SK-N-SH treated with all-trans-retinoic acid at 6 μM for 48 hours (cell line): ENCODE measurements at regions not wholly inside any gene's neighbourhood (a gene's known extent, or its start where the extent isn't known, plus 50 kb on each side); places are given as distances from the start of the nearest gene placed in this dataset.

Experiments used
- ATAC-seq: fragments of 200-7000 bp; cut with Tn5 transposase; 3 replicates; pipeline ENCODE4 v1.9.1; 2020; ENCODE audit warnings: mild to moderate bottlenecking, moderate library complexity
- ARNTL ChIP-seq: fragments of 450-650 bp; formaldehyde crosslinking; IDR thresholded peaks from 2 replicates; pipeline ENCODE4 v1.5.0; 2020; ENCODE audit warnings: low read depth, mild to moderate bottlenecking, moderate library complexity, borderline replicate concordance
- BACH2 ChIP-seq: fragments of 250-450 bp; sonication (Bioruptor Pico); IDR thresholded peaks from 2 replicates; pipeline ENCODE4 v1.9.0; 2021; ENCODE audit warnings: mild to moderate bottlenecking, borderline replicate concordance
- CSDC2 ChIP-seq: fragments of 250-450 bp; sonication (Bioruptor Pico); IDR thresholded peaks from 2 replicates; pipeline ENCODE4 v1.5.0; 2020; ENCODE audit warnings: mild to moderate bottlenecking, moderate library complexity
- GLIS3 ChIP-seq: fragments of 250-450 bp; sonication (Bioruptor Pico); IDR thresholded peaks from 2 replicates; pipeline ENCODE4 v1.5.0; 2020; ENCODE audit warnings: mild to moderate bottlenecking, moderate library complexity
- ISL1 ChIP-seq: fragments of 250-450 bp; sonication (Bioruptor Pico); IDR thresholded peaks from 2 replicates; pipeline ENCODE4 v2.1.2; 2022; ENCODE audit warnings: mild to moderate bottlenecking, moderate library complexity
- OSR1 ChIP-seq: fragments of 250-450 bp; sonication (Bioruptor Pico); IDR thresholded peaks from 2 replicates; pipeline ENCODE4 v1.8.0; 2022; ENCODE audit warnings: moderate library complexity, mild to moderate bottlenecking, inconsistent platforms
- PPARA ChIP-seq: fragments of 250-450 bp; sonication (Bioruptor Pico); IDR thresholded peaks from 2 replicates; pipeline ENCODE4 v1.5.0; 2020; ENCODE audit warnings: mild to moderate bottlenecking, borderline replicate concordance
- RARB ChIP-seq: fragments of 250-450 bp; sonication (Bioruptor Pico); IDR thresholded peaks from 2 replicates; pipeline ENCODE4 v1.8.0; 2021; ENCODE audit warnings: mild to moderate bottlenecking, moderate library complexity
- SNAI2 ChIP-seq: fragments of 250-450 bp; sonication (Bioruptor Pico); IDR thresholded peaks from 2 replicates; pipeline ENCODE4 v1.5.0; 2020; ENCODE audit warnings: mild to moderate bottlenecking, moderate library complexity
- TCF4 ChIP-seq: fragments of 250-450 bp; sonication (Bioruptor Pico); IDR thresholded peaks from 2 replicates; pipeline ENCODE4 v1.8.0; 2021; ENCODE audit warnings: mild to moderate bottlenecking, moderate library complexity, borderline replicate concordance
- TOX ChIP-seq: fragments of 250-450 bp; sonication (Bioruptor Pico); IDR thresholded peaks from 2 replicates; pipeline ENCODE4 v1.8.0; 2021; ENCODE audit warnings: mild to moderate bottlenecking, moderate library complexity, borderline replicate concordance
- ZC3H10 ChIP-seq: fragments of 250-450 bp; sonication (Bioruptor Pico); IDR thresholded peaks from 2 replicates; pipeline ENCODE4 v1.5.1; 2021; ENCODE audit warnings: mild to moderate bottlenecking, moderate library complexity
- ZFP3 ChIP-seq: fragments of 250-450 bp; sonication (Bioruptor Pico); IDR thresholded peaks from 2 replicates; pipeline ENCODE4 v1.5.0; 2020; ENCODE audit warnings: mild to moderate bottlenecking, moderate library complexity
- ZFP30 ChIP-seq: fragments of 450-650 bp; formaldehyde crosslinking; IDR thresholded peaks from 2 replicates; pipeline ENCODE4 v1.5.0; 2022; ENCODE audit warnings: mild to moderate bottlenecking, moderate library complexity
- ZNF565 ChIP-seq: fragments of 450-650 bp; formaldehyde crosslinking; conservative IDR thresholded peaks from 2 replicates; pipeline ENCODE4 v1.5.0; 2020; ENCODE audit warnings: low read depth, mild to moderate bottlenecking, moderate library complexity
- ZNF70 ChIP-seq: fragments of 450-650 bp; formaldehyde crosslinking; IDR thresholded peaks from 2 replicates; pipeline ENCODE4 v1.5.0; 2020; ENCODE audit warnings: mild to moderate bottlenecking, moderate library complexity
- TF ChIP-seq, protein P1 (sequence below): fragments of 250-450 bp; sonication (Bioruptor Pico); IDR thresholded peaks from 2 replicates; pipeline ENCODE4 v1.5.1; 2021; ENCODE audit warnings: mild to moderate bottlenecking, moderate library complexity
- TF ChIP-seq, protein P2 (sequence below): fragments of 250-450 bp; sonication (Bioruptor Pico); IDR thresholded peaks from 2 replicates; pipeline ENCODE4 v1.8.0; 2021; ENCODE audit warnings: low read depth, mild to moderate bottlenecking, moderate library complexity, borderline replicate concordance
- TF ChIP-seq, protein P3 (sequence below): fragments of 250-450 bp; sonication (Bioruptor Pico); IDR thresholded peaks from 2 replicates; pipeline ENCODE4 v1.8.0; 2020; ENCODE audit warnings: mild to moderate bottlenecking, moderate library complexity, borderline replicate concordance
- TF ChIP-seq, protein P4 (sequence below): fragments of 250-450 bp; sonication (Bioruptor Pico); IDR thresholded peaks from 2 replicates; pipeline ENCODE4 v1.5.1; 2020; ENCODE audit warnings: low read depth, mild to moderate bottlenecking, moderate library complexity
- TF ChIP-seq, protein P5 (sequence below): fragments of 250-450 bp; sonication (Bioruptor Pico); IDR thresholded peaks from 2 replicates; pipeline ENCODE4 v1.5.0; 2020; ENCODE audit warnings: mild to moderate bottlenecking, moderate library complexity

DNA sequence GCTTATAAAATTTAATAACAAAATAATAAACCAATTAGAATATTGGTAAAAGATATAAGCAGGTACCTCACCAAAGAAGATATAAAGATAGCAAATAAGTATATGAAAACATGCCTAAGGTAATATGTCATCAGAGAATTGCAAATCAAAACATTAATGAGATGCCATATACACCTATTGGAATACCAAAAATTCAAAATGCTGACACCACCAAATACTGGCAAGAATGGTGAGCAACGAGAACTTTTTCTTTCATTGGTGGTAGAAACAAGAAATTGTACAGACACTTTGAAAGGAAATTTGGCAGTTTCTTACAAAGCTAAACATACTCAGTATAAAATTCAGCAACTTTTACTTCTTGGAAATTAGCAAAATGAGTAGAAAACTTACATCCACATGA lies 346.9 kb upstream of the ROBO1 start:
- no peak for ATAC-seq
- no peak for TF ChIP-seq TOX (CRISPR knock-in tag)
- no peak for TF ChIP-seq SNAI2 (CRISPR knock-in tag)
- TF ChIP-seq, protein P1, sequence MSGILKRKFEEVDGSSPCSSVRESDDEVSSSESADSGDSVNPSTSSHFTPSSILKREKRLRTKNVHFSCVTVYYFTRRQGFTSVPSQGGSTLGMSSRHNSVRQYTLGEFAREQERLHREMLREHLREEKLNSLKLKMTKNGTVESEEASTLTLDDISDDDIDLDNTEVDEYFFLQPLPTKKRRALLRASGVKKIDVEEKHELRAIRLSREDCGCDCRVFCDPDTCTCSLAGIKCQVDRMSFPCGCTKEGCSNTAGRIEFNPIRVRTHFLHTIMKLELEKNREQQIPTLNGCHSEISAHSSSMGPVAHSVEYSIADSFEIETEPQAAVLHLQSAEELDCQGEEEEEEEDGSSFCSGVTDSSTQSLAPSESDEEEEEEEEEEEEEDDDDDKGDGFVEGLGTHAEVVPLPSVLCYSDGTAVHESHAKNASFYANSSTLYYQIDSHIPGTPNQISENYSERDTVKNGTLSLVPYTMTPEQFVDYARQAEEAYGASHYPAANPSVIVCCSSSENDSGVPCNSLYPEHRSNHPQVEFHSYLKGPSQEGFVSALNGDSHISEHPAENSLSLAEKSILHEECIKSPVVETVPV (CRISPR knock-in tag), result no peak
- TF ChIP-seq, protein P2, sequence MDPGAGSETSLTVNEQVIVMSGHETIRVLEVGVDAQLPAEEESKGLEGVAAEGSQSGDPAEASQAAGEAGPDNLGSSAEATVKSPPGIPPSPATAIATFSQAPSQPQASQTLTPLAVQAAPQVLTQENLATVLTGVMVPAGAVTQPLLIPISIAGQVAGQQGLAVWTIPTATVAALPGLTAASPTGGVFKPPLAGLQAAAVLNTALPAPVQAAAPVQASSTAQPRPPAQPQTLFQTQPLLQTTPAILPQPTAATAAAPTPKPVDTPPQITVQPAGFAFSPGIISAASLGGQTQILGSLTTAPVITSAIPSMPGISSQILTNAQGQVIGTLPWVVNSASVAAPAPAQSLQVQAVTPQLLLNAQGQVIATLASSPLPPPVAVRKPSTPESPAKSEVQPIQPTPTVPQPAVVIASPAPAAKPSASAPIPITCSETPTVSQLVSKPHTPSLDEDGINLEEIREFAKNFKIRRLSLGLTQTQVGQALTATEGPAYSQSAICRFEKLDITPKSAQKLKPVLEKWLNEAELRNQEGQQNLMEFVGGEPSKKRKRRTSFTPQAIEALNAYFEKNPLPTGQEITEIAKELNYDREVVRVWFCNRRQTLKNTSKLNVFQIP (CRISPR knock-in tag), result no peak
- TF ChIP-seq ISL1 (CRISPR knock-in tag), result no peak
- TF ChIP-seq ARNTL (CRISPR knock-in tag), result no peak
- no peak for TF ChIP-seq OSR1 (CRISPR knock-in tag)
- no peak for TF ChIP-seq GLIS3 (CRISPR knock-in tag)
- TF ChIP-seq, protein P3, sequence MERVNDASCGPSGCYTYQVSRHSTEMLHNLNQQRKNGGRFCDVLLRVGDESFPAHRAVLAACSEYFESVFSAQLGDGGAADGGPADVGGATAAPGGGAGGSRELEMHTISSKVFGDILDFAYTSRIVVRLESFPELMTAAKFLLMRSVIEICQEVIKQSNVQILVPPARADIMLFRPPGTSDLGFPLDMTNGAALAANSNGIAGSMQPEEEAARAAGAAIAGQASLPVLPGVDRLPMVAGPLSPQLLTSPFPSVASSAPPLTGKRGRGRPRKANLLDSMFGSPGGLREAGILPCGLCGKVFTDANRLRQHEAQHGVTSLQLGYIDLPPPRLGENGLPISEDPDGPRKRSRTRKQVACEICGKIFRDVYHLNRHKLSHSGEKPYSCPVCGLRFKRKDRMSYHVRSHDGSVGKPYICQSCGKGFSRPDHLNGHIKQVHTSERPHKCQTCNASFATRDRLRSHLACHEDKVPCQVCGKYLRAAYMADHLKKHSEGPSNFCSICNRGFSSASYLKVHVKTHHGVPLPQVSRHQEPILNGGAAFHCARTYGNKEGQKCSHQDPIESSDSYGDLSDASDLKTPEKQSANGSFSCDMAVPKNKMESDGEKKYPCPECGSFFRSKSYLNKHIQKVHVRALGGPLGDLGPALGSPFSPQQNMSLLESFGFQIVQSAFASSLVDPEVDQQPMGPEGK (CRISPR knock-in tag), result no peak
- TF ChIP-seq, protein P4, sequence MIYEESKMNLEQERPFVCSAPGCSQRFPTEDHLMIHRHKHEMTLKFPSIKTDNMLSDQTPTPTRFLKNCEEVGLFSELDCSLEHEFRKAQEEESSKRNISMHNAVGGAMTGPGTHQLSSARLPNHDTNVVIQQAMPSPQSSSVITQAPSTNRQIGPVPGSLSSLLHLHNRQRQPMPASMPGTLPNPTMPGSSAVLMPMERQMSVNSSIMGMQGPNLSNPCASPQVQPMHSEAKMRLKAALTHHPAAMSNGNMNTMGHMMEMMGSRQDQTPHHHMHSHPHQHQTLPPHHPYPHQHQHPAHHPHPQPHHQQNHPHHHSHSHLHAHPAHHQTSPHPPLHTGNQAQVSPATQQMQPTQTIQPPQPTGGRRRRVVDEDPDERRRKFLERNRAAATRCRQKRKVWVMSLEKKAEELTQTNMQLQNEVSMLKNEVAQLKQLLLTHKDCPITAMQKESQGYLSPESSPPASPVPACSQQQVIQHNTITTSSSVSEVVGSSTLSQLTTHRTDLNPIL (CRISPR knock-in tag), result no peak
- TF ChIP-seq RARB (CRISPR knock-in tag), result no peak
- TF ChIP-seq, protein P5, sequence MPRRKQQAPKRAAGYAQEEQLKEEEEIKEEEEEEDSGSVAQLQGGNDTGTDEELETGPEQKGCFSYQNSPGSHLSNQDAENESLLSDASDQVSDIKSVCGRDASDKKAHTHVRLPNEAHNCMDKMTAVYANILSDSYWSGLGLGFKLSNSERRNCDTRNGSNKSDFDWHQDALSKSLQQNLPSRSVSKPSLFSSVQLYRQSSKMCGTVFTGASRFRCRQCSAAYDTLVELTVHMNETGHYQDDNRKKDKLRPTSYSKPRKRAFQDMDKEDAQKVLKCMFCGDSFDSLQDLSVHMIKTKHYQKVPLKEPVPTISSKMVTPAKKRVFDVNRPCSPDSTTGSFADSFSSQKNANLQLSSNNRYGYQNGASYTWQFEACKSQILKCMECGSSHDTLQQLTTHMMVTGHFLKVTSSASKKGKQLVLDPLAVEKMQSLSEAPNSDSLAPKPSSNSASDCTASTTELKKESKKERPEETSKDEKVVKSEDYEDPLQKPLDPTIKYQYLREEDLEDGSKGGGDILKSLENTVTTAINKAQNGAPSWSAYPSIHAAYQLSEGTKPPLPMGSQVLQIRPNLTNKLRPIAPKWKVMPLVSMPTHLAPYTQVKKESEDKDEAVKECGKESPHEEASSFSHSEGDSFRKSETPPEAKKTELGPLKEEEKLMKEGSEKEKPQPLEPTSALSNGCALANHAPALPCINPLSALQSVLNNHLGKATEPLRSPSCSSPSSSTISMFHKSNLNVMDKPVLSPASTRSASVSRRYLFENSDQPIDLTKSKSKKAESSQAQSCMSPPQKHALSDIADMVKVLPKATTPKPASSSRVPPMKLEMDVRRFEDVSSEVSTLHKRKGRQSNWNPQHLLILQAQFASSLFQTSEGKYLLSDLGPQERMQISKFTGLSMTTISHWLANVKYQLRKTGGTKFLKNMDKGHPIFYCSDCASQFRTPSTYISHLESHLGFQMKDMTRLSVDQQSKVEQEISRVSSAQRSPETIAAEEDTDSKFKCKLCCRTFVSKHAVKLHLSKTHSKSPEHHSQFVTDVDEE (CRISPR knock-in tag), result no peak
- TF ChIP-seq ZNF565 (CRISPR knock-in tag), result no peak
- no peak for TF ChIP-seq PPARA (CRISPR knock-in tag)
- TF ChIP-seq CSDC2, result no peak
- TF ChIP-seq ZFP30 (CRISPR knock-in tag), result no peak
- TF ChIP-seq ZNF70 (CRISPR knock-in tag), result no peak
- no peak for TF ChIP-seq TCF4 (CRISPR knock-in tag)
- no peak for TF ChIP-seq ZFP3 (CRISPR knock-in tag)
- TF ChIP-seq BACH2, result no peak

DNA sequence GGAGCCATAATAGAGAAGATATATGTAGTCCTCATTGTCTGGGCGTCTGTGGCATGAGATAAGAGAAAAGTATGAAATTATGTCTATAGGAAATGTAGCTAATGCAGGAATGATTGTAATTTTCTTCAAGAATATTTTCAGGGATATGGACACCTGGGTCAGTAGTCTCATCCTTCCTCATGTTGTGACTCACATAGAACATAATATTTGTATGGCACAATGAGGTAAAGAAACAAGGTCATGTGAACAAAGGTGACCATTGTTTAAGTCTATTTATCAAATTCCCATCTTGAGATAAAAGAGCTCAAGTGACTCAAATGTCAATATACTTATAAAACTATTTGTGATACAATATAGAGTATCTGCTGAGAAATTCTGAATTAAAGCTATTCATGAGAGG lies 345.5 kb upstream of the ROBO1 start:
- no peak for ATAC-seq
- TF ChIP-seq ZFP30 (CRISPR knock-in tag) (no peak), CSDC2 (no peak), BACH2 (no peak), ZNF70 (CRISPR knock-in tag) (no peak), PPARA (CRISPR knock-in tag) (no peak), OSR1 (CRISPR knock-in tag) (no peak), ZC3H10 (CRISPR knock-in tag) (no peak), GLIS3 (CRISPR knock-in tag) (no peak), ARNTL (CRISPR knock-in tag) (no peak), ZNF565 (CRISPR knock-in tag) (no peak), SNAI2 (CRISPR knock-in tag) (no peak)
- TF ChIP-seq, protein P2 (CRISPR knock-in tag), result no peak
- TF ChIP-seq, protein P5 (CRISPR knock-in tag), result no peak
- TF ChIP-seq, protein P4 (CRISPR knock-in tag), result no peak
- TF ChIP-seq, protein P1 (CRISPR knock-in tag), result no peak
